ENCODE measurements at regions not wholly inside any gene's neighbourhood (a gene's known extent, or its start where the extent isn't known, plus 50 kb on each side); places are given as distances from the start of the nearest gene placed in this dataset.

DNA sequence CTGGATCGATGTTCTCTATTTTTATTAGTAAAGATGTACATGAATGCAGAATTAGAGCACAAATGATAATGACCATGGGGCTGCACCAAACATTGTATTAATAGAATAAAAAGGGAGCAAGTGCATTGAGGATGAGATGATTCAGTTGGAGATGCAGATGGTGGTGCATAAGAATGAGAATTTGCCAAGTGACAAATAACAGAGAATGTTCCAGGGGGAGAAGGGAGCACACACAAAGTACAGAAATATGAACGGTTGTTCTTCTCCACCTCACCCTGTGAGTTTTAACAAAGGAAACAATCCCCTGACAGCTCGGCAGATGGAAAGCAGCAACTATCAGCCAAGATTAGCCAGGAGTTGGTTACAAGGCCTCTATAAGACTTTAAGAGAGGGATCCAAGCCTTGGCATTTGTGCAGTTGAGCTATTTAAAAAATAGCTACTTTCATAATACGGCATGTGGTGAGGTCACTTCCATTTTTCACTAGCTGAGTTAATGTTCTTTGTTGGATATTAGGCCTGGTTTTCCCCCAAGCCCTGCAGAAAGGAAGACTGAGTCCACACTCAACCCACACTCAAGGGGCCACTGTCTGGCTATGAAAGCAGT is 462.5 kb downstream of the TNS3 start:
- TF ChIP-seq, protein P1, sequence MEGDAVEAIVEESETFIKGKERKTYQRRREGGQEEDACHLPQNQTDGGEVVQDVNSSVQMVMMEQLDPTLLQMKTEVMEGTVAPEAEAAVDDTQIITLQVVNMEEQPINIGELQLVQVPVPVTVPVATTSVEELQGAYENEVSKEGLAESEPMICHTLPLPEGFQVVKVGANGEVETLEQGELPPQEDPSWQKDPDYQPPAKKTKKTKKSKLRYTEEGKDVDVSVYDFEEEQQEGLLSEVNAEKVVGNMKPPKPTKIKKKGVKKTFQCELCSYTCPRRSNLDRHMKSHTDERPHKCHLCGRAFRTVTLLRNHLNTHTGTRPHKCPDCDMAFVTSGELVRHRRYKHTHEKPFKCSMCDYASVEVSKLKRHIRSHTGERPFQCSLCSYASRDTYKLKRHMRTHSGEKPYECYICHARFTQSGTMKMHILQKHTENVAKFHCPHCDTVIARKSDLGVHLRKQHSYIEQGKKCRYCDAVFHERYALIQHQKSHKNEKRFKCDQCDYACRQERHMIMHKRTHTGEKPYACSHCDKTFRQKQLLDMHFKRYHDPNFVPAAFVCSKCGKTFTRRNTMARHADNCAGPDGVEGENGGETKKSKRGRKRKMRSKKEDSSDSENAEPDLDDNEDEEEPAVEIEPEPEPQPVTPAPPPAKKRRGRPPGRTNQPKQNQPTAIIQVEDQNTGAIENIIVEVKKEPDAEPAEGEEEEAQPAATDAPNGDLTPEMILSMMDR (IDR thresholded peaks at IDR 0.05 in 2 of 3, conservative IDR thresholded peaks at IDR 0.05 in 1 of 3; ENCODE audit: control insufficient read depth in 2 of 3, extremely low read depth in 1 of 3, insufficient read depth in 1 of 3, low read depth in 3 of 3, low read length in 3 of 3), result no peak
- TF ChIP-seq, protein P2, sequence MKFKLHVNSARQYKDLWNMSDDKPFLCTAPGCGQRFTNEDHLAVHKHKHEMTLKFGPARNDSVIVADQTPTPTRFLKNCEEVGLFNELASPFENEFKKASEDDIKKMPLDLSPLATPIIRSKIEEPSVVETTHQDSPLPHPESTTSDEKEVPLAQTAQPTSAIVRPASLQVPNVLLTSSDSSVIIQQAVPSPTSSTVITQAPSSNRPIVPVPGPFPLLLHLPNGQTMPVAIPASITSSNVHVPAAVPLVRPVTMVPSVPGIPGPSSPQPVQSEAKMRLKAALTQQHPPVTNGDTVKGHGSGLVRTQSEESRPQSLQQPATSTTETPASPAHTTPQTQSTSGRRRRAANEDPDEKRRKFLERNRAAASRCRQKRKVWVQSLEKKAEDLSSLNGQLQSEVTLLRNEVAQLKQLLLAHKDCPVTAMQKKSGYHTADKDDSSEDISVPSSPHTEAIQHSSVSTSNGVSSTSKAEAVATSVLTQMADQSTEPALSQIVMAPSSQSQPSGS (IDR thresholded peaks at IDR 0.05; ENCODE audit: low read length), result no peak
